Heart left ventricle (tissue), 16 donors: ENCODE measurements at regions not wholly inside any gene's neighbourhood (a gene's known extent, or its start where the extent isn't known, plus 50 kb on each side); places are given as distances from the start of the nearest gene placed in this dataset.

Source experiments
- ATAC-seq, 4 donors: fragments of 200-7000 bp; cut with Tn5 transposase; one replicate each; pipeline ENCODE4 v1.9.1; 2020 to 2022; ENCODE audit warnings: moderate library complexity in 4 of 4, mild to moderate bottlenecking in 3 of 4, moderate number of reproducible peaks in 1 of 4
- DNase-seq, 5 donors: peaks; one replicate each; pipeline ENCODE4 v3.0.0-alpha.2; 2020
- H3K27ac ChIP-seq, 12 donors: fragments of 200-600 bp; sonication (generic) in 4 of 12; one replicate each; pipeline versions ENCODE4 v1.5.0 to v1.8.0; 2016 to 2022; ENCODE audit warnings: mild to moderate bottlenecking in 2 of 12
- H3K27me3 ChIP-seq, 9 donors: fragments of 200-600 bp; sonication (generic) in 2 of 9; one replicate each; pipeline versions ENCODE4 v1.5.1 to v1.8.0; 2016 to 2022; ENCODE audit warnings: mild to moderate bottlenecking in 3 of 9
- H3K36me3 ChIP-seq, 9 donors: fragments of 200-600 bp; sonication (generic) in 2 of 9; one replicate each; pipeline versions ENCODE4 v1.5.0 to v1.8.0; 2018 to 2022; ENCODE audit warnings: mild to moderate bottlenecking in 2 of 9
- H3K4me1 ChIP-seq, 12 donors: fragments of 200-600 bp; sonication (generic) in 4 of 12; one replicate each; pipeline versions ENCODE4 v1.5.0 to v1.8.0; 2016 to 2022; ENCODE audit warnings: mild to moderate bottlenecking in 3 of 12
- H3K4me3 ChIP-seq, 12 donors: fragments of 200-600 bp; sonication (generic) in 4 of 12; one replicate each; pipeline versions ENCODE4 v1.5.0 to v1.8.0; 2017 to 2022; ENCODE audit warnings: mild to moderate bottlenecking in 9 of 12, moderate library complexity in 4 of 12
- H3K9me3 ChIP-seq, 12 donors: fragments of 200-600 bp; sonication (generic) in 4 of 12; one replicate each; pipeline versions ENCODE4 v1.5.0 to v1.8.0; 2016 to 2022; ENCODE audit warnings: mild to moderate bottlenecking in 1 of 12
- CTCF ChIP-seq, 12 donors: fragments of 200-600 bp; sonication (generic) in 4 of 12; IDR thresholded peaks; one replicate each; pipeline versions ENCODE4 v1.5.0 to v1.8.0; 2018 to 2022; ENCODE audit warnings: antibody characterized with exemption in 12 of 12, mild to moderate bottlenecking in 5 of 12
- POLR2A ChIP-seq, 2 donors: fragments of 450-650 bp; IDR thresholded peaks; one replicate each; pipeline ENCODE4 v1.6.1; 2017; ENCODE audit warnings: antibody characterized with exemption in 2 of 2, mild to moderate bottlenecking in 2 of 2, moderate library complexity in 2 of 2
- WGBS, 4 donors: extraction: QIAGEN DNeasy Blood & Tissue Kit in 2 of 4; methylation state at CpG; one replicate each; pipeline versions ENCODE4 v1.1.5 to v1.1.7; 2013 to 2018; 5-methylcytosine and 5-hydroxymethylcytosine counted together
- intact Hi-C, 10 donors: fragments of 100-400 bp; cut with DNase I; formaldehyde crosslinking; loops; one replicate each; pipeline versions ENCODE4 v1.11.1 to v1.14.2; 2022
- donor health status: ischemic (EF 13 %, LVEDD 7.1; RV severe dilation, severe dysfunction).
- donor health status: healthy with polysubstance abuse.
- donor health status: DM: no; HTN: yes; CAD: no.
- donor health status: DM: no; HTN: no; CAD: no.
- donor health status: ischemic (EF 25% LVEDD 6.9; RV normal size, moderate dysfunction).
- donor health status: ischemic (EF 25% LVEDD 5.7; RV mildly dilated, moderate dysfunction).
- donor health status: healthy.
- donor health status: DM: yes; HTN: yes; CAD: no.
- donor health status: ischemic (EF 35%, LVEDD 5.7; RV mildly dilated, moderate dysfunction).
- donor health status: nonischemic (EF 11% LVEDD 7.7; RV severe dilation, severe dysfunction).
- donor health status: DM: yes; HTN: yes; CAD: no.
- donor health status: PGD.
- donor health status: ischemic (EF 29% LVEDD 5.4; RV normal size, mild dysfunction).
- donor health status: nonischemic (EF 23%, LVEDD 6.1; RV moderate dilation, normal function).

- TF ChIP-seq POLR2A (IDR thresholded peaks at IDR 0.05) (no peak), CTCF (IDR thresholded peaks at IDR 0.05) (no peak)
- ATAC-seq = no peak
- no peaks in the 10 kb centered on the region for H3K4me1 ChIP-seq
- intact Hi-C loops = no loop called here
- 25 to 40% (median 31%) methylated on average over 1 of the region's 1 CpG for WGBS, 4 donors
- H3K27ac ChIP-seq = peak overlapping the region in 1 of 12 donors; percentile 17
- H3K4me3 ChIP-seq = no peak overlapping the region
- H3K27me3 ChIP-seq = no peaks in the 10 kb centered on the region
- no peaks in the 10 kb centered on the region for H3K36me3 ChIP-seq
- no peak for DNase-seq
- H3K9me3 ChIP-seq = no peaks in the 10 kb centered on the region
These were observed 74.1 kb upstream of the PTPRZ1 start for GRCh38 chr7:121798896-121799295.

GRCh38 chr7:121798453-121798840 is 74.5 kb upstream of the PTPRZ1 start:
- Histone ChIP-seq H3K27ac (no peak overlapping the region), H3K9me3 (no peaks in the 10 kb centered on the region), H3K36me3 (no peaks in the 10 kb centered on the region), H3K4me1 (no peaks in the 10 kb centered on the region), H3K4me3 (no peak overlapping the region), H3K27me3 (no peaks in the 10 kb centered on the region)
- TF ChIP-seq CTCF (IDR thresholded peaks at IDR 0.05) (no peak), POLR2A (IDR thresholded peaks at IDR 0.05) (no peak)
- ATAC-seq (no peak), DNase-seq (no peak)
- intact Hi-C loops = no loop called here
- WGBS, 4 donors = 82 to 85% (median 84%) methylated on average over 2 of the region's 2 CpGs

GRCh38 chr7:121797657-121798452 is 75.1 kb upstream of the PTPRZ1 start:
- ATAC-seq (peak in 1 of 4 donors; percentile 39), DNase-seq (no peak)
- H3K27me3 ChIP-seq = no peaks in the 10 kb centered on the region
- no peaks in the 10 kb centered on the region for H3K36me3 ChIP-seq
- intact Hi-C loops = no loop called here
- H3K27ac ChIP-seq = no peak overlapping the region
- no peak overlapping the region for H3K4me3 ChIP-seq
- H3K9me3 ChIP-seq = no peaks in the 10 kb centered on the region
- no peaks in the 10 kb centered on the region for H3K4me1 ChIP-seq
- TF ChIP-seq CTCF (IDR thresholded peaks at IDR 0.05) (no peak), POLR2A (IDR thresholded peaks at IDR 0.05) (no peak)
- WGBS, 4 donors = 62 to 76% (median 68%) methylated on average over 6 of the region's 6 CpGs

GRCh38 chr7:121796936-121797656 is 75.9 kb upstream of the PTPRZ1 start:
- intact Hi-C loops = no loop called here
- Histone ChIP-seq H3K4me3 (no peak overlapping the region), H3K9me3 (no peaks in the 10 kb centered on the region), H3K36me3 (no peaks in the 10 kb centered on the region), H3K4me1 (no peaks in the 10 kb centered on the region), H3K27me3 (no peaks in the 10 kb centered on the region), H3K27ac (no peak overlapping the region)
- ATAC-seq (no peak), DNase-seq (no peak)
- WGBS, 4 donors = 66 to 69% (median 66%) methylated on average over 7 of the region's 7 CpGs
- TF ChIP-seq CTCF (IDR thresholded peaks at IDR 0.05) = no peak
- TF ChIP-seq POLR2A (IDR thresholded peaks at IDR 0.05) = no peak
